ENCODE measurements at regions not wholly inside any gene's neighbourhood (a gene's known extent, or its start where the extent isn't known, plus 50 kb on each side); places are given as distances from the start of the nearest gene placed in this dataset.

GRCh38 chr1:214970016-214970415, 112.5 kb upstream of the KCNK2 start (continued):
- TF ChIP-seq IRF3 (IDR thresholded peaks at IDR 0.05; ENCODE audit: low read depth, low read length) = no peak
- TF ChIP-seq YY1 (IDR thresholded peaks at IDR 0.05; ENCODE audit: low read depth) = no peak
- TF ChIP-seq MXI1 (IDR thresholded peaks at IDR 0.05; ENCODE audit: low read depth, low read length) = no peak

GRCh38 chr1:214971071-214971470, 111.5 kb upstream of the KCNK2 start:
- no peaks in the 10 kb centered on the region for H4K20me1 ChIP-seq (ENCODE audit: insufficient read depth)
- H3K9me3 ChIP-seq = no peaks in the 10 kb centered on the region
- WGBS (ENCODE audit: low lambda C conversion rate) = 9% methylated on average over 2 of the region's 2 CpGs
- peaks cover 0 to 3% of the 10 kb centered on the region in 2 experiments; a peak in 2 of 4 replicates for H3K4me1 ChIP-seq (ENCODE audit: control insufficient read depth in 1 of 2, insufficient read depth in 2 of 2, low read depth in 1 of 2, low read length in 1 of 2)
- TF ChIP-seq TCF12 (IDR thresholded peaks at IDR 0.05) (peak; percentile 49; the same call in 1 of the 2 replicates), ELF1 (IDR thresholded peaks at IDR 0.05) (no peak)
- no peak overlapping the region for H3K4me3 ChIP-seq (ENCODE audit: low read depth in 2 of 2, low read length in 1 of 2)
- no peaks in the 10 kb centered on the region for H3K79me2 ChIP-seq (ENCODE audit: insufficient read depth)
- ChIA-PET CTCF (interaction anchor here (0.7 kb wide), 1 partner anchor 10 kb away, joined by 3 read pairs; no protein-coding TSS in a partner anchor), POLR2A (no interaction called here)
- no peaks in the 10 kb centered on the region for H3F3A ChIP-seq (replicated peaks; ENCODE audit: insufficient read depth)
- H3K27ac ChIP-seq (ENCODE audit: low read depth in 2 of 2, low read length in 1 of 2) = peak overlapping the region in 1 of 2 experiments; percentile 51; a peak in 1 of 4 replicates
- 0 out of 2 replicates have a peak overlapping the region, but pooled peaks have one; percentile 25 for H2AFZ ChIP-seq (ENCODE audit: low read depth)
- no peaks in the 10 kb centered on the region for H3K36me3 ChIP-seq (replicated peaks in 1 of 2; ENCODE audit: control insufficient read depth in 1 of 2, insufficient read depth in 2 of 2, low read length in 1 of 2)
- no peaks in the 10 kb centered on the region for H3K9me2 ChIP-seq
- no peak overlapping the region for H3K4me2 ChIP-seq
- DNase-seq = no peak
- no peaks in the 10 kb centered on the region for H3K27me3 ChIP-seq (ENCODE audit: insufficient read depth)
- H3K9ac ChIP-seq = no peak overlapping the region

GRCh38 chr1:214974002-214974401, 108.5 kb upstream of the KCNK2 start:
- TF ChIP-seq IRF3 (IDR thresholded peaks at IDR 0.05; ENCODE audit: low read depth, low read length) (no peak), RCOR1 (IDR thresholded peaks at IDR 0.05; ENCODE audit: low read length) (no peak), FOSL2 (IDR thresholded peaks at IDR 0.05; ENCODE audit: borderline replicate concordance, low read depth) (no peak), SMC3 (IDR thresholded peaks at IDR 0.05; ENCODE audit: low read depth, low read length) (no peak), SIN3A (IDR thresholded peaks at IDR 0.05; ENCODE audit: borderline replicate concordance, low read depth, low read length) (no peak), POLR2AphosphoS5 (IDR thresholded peaks at IDR 0.05; ENCODE audit: low read depth, low read length) (no peak)
- Histone ChIP-seq H4K20me1 (ENCODE audit: insufficient read depth) (no peaks in the 10 kb centered on the region), H3K79me2 (ENCODE audit: insufficient read depth) (no peaks in the 10 kb centered on the region), H3K9ac (no peak overlapping the region), H3K27me3 (ENCODE audit: insufficient read depth) (no peaks in the 10 kb centered on the region), H2AFZ (ENCODE audit: low read depth) (no peak overlapping the region), H3K4me2 (no peak overlapping the region), H3K36me3 (replicated peaks in 1 of 2; ENCODE audit: control insufficient read depth in 1 of 2, insufficient read depth in 2 of 2, low read length in 1 of 2) (no peaks in the 10 kb centered on the region), H3K4me3 (ENCODE audit: low read depth in 2 of 2, low read length in 1 of 2) (no peak overlapping the region), H3K27ac (ENCODE audit: low read depth in 2 of 2, low read length in 1 of 2) (no peak overlapping the region), H3K9me3 (no peaks in the 10 kb centered on the region), H3K4me1 (ENCODE audit: control insufficient read depth in 1 of 2, insufficient read depth in 2 of 2, low read depth in 1 of 2, low read length in 1 of 2) (peaks cover 0 to 3% of the 10 kb centered on the region in 2 experiments; a peak in 1 of 4 replicates), H3F3A (replicated peaks; ENCODE audit: insufficient read depth) (no peaks in the 10 kb centered on the region), H3K9me2 (no peaks in the 10 kb centered on the region)
- 82% methylated on average over 2 of the region's 2 CpGs for WGBS (ENCODE audit: low lambda C conversion rate)
- POLR2A ChIA-PET = no interaction called here
- no peak for DNase-seq
- CTCF ChIA-PET = no interaction called here

All from SK-N-SH (cell line).